Kidney epithelial cell (primary cell): ENCODE measurements at regions not wholly inside any gene's neighbourhood (a gene's known extent, or its start where the extent isn't known, plus 50 kb on each side); places are given as distances from the start of the nearest gene placed in this dataset.
"Not testable (repeated sequence)": the region's sequence is repeated elsewhere in the genome, so short reads cannot be mapped to it uniquely, and the experiment has no call there.

ENCODE experiments used
- DNase-seq: peaks from one replicate; pipeline ENCODE4 v3.0.0-alpha.2; 2010; ENCODE audit warnings: low read depth
- H3K27me3 ChIP-seq: 2 replicates; pipeline ENCODE4 v1.6.0; 2011; ENCODE audit warnings: low read length; ENCODE audit not compliant: control insufficient read depth, insufficient read depth
- H3K36me3 ChIP-seq: 2 replicates; pipeline ENCODE4 v1.5.1; 2011; ENCODE audit warnings: low read length; ENCODE audit not compliant: control insufficient read depth, insufficient read depth
- H3K4me3 ChIP-seq: 2 replicates; pipeline ENCODE4 v1.5.1; 2011; ENCODE audit warnings: low read depth, mild to moderate bottlenecking, control low read depth, low read length
- TF ChIP-seq, protein P1 (sequence below): IDR thresholded peaks from 2 replicates; pipeline ENCODE4 v1.5.1; 2011; ENCODE audit warnings: mild to moderate bottlenecking, moderate library complexity, low read length, control low read depth, inconsistent platforms; ENCODE audit not compliant: insufficient read depth, poor library complexity, severe bottlenecking

DNA sequence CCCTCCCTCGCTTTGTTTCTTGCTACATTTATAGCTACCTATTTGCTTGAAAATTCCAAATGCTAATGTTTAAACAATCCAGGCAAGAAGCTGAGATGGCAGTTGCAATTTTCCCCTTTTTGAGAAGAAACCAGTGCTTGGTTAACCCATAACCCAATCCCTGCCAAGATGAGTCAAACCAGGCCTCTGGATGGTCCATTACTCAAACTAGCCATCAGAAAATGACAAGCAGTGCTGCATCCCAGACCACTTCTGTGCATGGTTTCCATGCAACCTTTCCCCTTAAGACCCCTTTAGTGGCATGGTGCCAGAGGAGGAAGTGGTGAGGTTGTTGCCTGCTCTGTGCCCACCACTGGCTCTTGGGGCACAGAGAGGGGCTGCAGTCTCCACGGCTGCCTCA is 131.2 kb upstream of the RMP24 start:
- no peaks in the 10 kb centered on the region for H3K36me3 ChIP-seq
- TF ChIP-seq, protein P1, sequence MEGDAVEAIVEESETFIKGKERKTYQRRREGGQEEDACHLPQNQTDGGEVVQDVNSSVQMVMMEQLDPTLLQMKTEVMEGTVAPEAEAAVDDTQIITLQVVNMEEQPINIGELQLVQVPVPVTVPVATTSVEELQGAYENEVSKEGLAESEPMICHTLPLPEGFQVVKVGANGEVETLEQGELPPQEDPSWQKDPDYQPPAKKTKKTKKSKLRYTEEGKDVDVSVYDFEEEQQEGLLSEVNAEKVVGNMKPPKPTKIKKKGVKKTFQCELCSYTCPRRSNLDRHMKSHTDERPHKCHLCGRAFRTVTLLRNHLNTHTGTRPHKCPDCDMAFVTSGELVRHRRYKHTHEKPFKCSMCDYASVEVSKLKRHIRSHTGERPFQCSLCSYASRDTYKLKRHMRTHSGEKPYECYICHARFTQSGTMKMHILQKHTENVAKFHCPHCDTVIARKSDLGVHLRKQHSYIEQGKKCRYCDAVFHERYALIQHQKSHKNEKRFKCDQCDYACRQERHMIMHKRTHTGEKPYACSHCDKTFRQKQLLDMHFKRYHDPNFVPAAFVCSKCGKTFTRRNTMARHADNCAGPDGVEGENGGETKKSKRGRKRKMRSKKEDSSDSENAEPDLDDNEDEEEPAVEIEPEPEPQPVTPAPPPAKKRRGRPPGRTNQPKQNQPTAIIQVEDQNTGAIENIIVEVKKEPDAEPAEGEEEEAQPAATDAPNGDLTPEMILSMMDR, result no peak
- H3K27me3 ChIP-seq, result no peaks in the 10 kb centered on the region
- no peak overlapping the region for H3K4me3 ChIP-seq
- no peak for DNase-seq

DNA sequence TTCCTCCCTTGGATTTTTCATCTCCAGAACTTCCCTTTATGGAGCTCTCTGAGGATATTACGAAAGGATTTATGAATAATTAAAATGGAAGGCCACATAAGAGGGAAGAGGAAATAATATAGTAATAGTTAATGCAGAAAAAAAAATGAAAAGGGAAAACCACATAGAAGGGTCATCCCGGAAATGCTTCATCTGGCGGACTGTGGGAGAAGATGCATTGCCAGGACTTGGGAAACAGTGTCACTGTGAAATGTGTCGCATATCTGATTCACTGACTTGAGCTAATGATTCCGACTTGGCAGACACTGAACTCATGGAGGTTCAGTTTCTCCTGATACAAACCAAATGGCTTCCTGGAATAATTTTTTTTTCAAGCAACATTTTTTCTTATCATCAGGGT is 129.9 kb upstream of the RMP24 start:
- no peak for DNase-seq
- TF ChIP-seq, protein P1, result no peak
- Histone ChIP-seq H3K36me3 (no peaks in the 10 kb centered on the region), H3K4me3 (no peak overlapping the region), H3K27me3 (no peaks in the 10 kb centered on the region)

DNA sequence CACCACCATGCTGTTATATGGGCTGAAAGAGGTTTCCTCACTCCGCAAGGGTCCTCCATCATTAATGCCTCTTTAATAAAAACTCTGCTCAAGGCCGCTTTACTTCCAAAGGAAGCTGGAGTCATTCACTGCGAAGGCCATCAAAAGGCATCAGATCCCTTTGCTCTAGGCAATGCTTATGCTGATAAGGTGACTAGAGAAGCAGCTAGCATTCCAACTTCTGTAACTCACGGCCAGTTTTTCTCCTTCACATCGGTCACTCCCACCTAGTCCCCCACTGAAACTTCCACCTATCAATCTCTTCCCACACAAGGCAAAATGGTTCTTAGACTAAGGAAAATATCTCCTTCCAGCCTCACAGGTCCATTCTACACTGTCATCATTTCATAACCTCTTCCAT is 124.2 kb upstream of the RMP24 start:
- DNase-seq, H3K36me3 ChIP-seq, H3K27me3 ChIP-seq, H3K4me3 ChIP-seq: not testable (repeated sequence)

DNA sequence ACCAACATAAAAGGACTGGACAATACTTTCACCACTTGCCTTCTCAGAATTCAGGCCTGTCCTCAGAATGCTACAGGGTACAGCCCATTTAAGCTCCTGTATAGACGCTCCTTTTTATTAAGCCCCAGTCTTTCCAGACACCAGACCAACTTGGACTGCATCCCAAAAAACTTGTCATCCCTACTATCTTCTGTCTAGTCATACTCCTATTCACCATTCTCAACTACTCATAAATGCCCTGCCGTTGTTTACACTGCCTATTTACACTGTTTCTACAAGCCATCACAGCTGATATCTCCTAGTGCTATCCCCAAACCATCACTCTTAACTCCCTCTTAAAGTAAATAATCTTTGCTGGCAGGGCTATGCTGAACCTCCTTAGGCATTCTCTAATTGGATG is 123.2 kb upstream of the RMP24 start:
- not testable (repeated sequence) for H3K36me3 ChIP-seq, H3K27me3 ChIP-seq, DNase-seq, H3K4me3 ChIP-seq

DNA sequence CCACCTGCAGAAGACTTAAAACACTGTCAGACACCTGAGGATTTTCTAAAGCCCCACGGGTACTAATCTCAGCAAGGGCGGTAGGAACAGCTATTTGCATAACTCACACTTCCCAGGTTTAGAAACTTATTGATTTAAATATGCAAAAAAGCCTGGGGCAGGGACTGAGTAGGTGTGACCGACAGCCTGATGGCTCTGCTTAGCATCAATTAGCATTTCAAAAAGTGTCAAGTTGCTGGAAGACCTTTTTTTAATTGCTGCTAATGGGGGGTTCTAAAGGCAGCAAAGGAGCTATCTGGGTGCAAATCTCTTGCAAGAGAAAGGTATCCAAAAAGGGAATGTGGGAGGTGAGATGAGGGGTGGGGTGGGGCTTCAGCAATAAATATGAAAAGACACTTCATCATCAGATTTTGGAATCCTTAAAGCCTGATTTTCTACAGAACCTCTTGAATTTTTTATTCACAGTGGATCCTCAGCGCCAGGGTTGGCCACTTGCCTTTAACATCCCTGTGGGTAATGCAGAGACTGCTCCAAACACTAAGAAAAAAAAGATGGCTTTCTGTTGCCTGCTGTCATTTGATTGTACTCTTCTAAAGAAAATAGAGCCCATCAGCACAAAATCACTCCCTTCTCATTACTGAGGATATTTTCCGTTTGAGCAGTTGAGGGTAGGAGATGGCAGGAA is 121.1 kb upstream of the RMP24 start:
- no peaks in the 10 kb centered on the region for H3K36me3 ChIP-seq
- no peaks in the 10 kb centered on the region for H3K27me3 ChIP-seq
- no peak for DNase-seq
- TF ChIP-seq, protein P1, result no peak
- H3K4me3 ChIP-seq, result no peak overlapping the region

DNA sequence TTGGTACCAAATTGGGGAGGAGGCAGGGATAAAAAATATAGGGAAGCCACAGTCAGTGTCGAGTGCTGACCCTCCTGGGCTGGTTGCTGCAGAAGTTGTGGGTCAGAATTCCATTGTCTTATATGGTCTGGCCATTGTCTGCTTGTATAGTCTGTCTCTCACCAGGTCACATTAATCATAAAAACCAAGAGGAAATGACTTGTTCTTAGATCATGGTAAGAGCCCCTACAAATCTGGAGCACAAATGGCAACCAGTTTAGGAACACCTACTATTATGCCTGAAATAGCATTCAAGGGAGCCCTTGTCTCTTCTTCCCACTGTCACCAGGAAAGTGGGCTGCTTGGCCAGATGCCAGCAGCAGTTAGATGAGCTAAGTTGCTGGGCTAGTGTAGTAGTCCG is 119.7 kb upstream of the RMP24 start:
- DNase-seq, result no peak
- TF ChIP-seq, protein P1, result no peak
- no peak overlapping the region for H3K4me3 ChIP-seq
- H3K36me3 ChIP-seq, result no peaks in the 10 kb centered on the region
- no peaks in the 10 kb centered on the region for H3K27me3 ChIP-seq

DNA sequence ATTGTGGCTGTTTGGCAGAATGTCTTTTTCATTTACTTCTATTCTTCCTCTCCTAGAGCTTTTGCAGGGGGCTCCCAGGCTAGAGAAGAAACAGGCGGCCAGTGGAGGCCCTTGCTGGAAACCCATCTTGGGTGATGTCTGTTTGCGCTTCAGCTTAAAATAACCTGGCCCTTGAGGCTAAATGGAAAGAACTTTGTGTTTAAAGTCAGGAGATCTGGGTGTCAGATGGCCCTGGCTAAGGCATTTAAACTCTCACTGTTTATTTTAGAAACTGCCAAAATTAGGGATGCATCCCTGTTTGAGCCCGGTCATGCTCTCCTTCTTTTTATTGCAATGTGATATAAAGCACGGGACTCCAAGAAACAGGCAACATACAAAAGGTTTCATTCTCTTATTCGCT is 118.4 kb upstream of the RMP24 start:
- Histone ChIP-seq H3K36me3 (no peaks in the 10 kb centered on the region), H3K27me3 (no peaks in the 10 kb centered on the region), H3K4me3 (no peak overlapping the region)
- TF ChIP-seq, protein P1, result no peak
- no peak for DNase-seq
